H1 (cell line): ENCODE measurements at regions not wholly inside any gene's neighbourhood (a gene's known extent, or its start where the extent isn't known, plus 50 kb on each side); places are given as distances from the start of the nearest gene placed in this dataset.

Experiments
- CHD1 ChIP-seq: IDR thresholded peaks from 2 replicates; pipeline ENCODE4 v1.6.1; 2012; ENCODE audit warnings: low read depth, low read length, improper control_type of control experiment
- GABPA ChIP-seq: IDR thresholded peaks from 2 replicates; pipeline ENCODE4 v1.6.1; 2011; ENCODE audit warnings: mild to moderate bottlenecking, low read length, moderate library complexity, borderline replicate concordance; ENCODE audit not compliant: insufficient read depth
- PHF8 ChIP-seq: fragments of 200-600 bp; sonication (generic); conservative IDR thresholded peaks from 2 replicates; pipeline ENCODE4 v1.7.1; 2012; ENCODE audit warnings: low read depth, mild to moderate bottlenecking, inconsistent platforms, low read length, moderate library complexity
- RBBP5 ChIP-seq: IDR thresholded peaks from 2 replicates; pipeline ENCODE4 v1.7.1; 2012; ENCODE audit warnings: low read depth, mild to moderate bottlenecking, inconsistent platforms, low read length, moderate library complexity, borderline replicate concordance
- SIRT6 ChIP-seq: IDR thresholded peaks from one replicate; pipeline ENCODE4 v1.7.1; 2012; ENCODE audit warnings: low read length, inconsistent platforms
- SP2 ChIP-seq: IDR thresholded peaks from 2 replicates; pipeline ENCODE4 v1.6.1; 2012; ENCODE audit warnings: mild to moderate bottlenecking, low read length, inconsistent platforms
- SUZ12 ChIP-seq: fragments of 200-600 bp; sonication (generic); IDR thresholded peaks from 2 replicates; pipeline ENCODE4 v1.6.1; 2012; ENCODE audit warnings: mild to moderate bottlenecking, inconsistent platforms, low read length, moderate library complexity, mixed read lengths
- TF ChIP-seq, protein P1 (sequence below): fragments of 300-600 bp; sonication (generic); IDR thresholded peaks from 2 replicates; pipeline ENCODE4 v1.7.1; 2012; ENCODE audit warnings: low read length, moderate library complexity, mild to moderate bottlenecking, inconsistent platforms; ENCODE audit not compliant: insufficient replicate concordance
- TF ChIP-seq, protein P2 (sequence below): IDR thresholded peaks from 2 replicates; pipeline ENCODE4 v1.6.1; 2011; ENCODE audit warnings: low read length, improper control_type of control experiment
- TF ChIP-seq, protein P3 (sequence below): IDR thresholded peaks from 2 replicates; pipeline ENCODE4 v1.6.1; 2012; ENCODE audit warnings: inconsistent platforms

DNA sequence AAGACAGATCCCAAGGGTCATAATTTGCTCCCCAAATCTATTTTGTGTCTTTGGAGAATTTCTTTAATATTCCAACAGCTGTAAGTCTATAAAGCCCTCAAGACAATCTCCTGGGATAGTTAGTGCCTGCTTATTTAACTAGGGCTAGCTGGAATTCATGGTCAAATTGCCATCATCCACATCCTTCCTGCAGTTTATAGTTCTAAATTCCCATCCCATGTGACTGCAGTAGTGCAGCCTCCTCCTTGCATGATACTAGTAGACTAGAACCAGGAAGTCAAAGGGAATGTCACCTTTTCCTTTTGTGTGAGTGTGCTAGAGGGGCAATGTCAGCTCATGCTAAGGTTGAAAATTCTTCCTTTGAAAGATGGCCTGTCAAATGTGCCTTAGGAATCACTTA, 214.8 kb upstream of the PIK3R1 start (continued):
- TF ChIP-seq, protein P1, sequence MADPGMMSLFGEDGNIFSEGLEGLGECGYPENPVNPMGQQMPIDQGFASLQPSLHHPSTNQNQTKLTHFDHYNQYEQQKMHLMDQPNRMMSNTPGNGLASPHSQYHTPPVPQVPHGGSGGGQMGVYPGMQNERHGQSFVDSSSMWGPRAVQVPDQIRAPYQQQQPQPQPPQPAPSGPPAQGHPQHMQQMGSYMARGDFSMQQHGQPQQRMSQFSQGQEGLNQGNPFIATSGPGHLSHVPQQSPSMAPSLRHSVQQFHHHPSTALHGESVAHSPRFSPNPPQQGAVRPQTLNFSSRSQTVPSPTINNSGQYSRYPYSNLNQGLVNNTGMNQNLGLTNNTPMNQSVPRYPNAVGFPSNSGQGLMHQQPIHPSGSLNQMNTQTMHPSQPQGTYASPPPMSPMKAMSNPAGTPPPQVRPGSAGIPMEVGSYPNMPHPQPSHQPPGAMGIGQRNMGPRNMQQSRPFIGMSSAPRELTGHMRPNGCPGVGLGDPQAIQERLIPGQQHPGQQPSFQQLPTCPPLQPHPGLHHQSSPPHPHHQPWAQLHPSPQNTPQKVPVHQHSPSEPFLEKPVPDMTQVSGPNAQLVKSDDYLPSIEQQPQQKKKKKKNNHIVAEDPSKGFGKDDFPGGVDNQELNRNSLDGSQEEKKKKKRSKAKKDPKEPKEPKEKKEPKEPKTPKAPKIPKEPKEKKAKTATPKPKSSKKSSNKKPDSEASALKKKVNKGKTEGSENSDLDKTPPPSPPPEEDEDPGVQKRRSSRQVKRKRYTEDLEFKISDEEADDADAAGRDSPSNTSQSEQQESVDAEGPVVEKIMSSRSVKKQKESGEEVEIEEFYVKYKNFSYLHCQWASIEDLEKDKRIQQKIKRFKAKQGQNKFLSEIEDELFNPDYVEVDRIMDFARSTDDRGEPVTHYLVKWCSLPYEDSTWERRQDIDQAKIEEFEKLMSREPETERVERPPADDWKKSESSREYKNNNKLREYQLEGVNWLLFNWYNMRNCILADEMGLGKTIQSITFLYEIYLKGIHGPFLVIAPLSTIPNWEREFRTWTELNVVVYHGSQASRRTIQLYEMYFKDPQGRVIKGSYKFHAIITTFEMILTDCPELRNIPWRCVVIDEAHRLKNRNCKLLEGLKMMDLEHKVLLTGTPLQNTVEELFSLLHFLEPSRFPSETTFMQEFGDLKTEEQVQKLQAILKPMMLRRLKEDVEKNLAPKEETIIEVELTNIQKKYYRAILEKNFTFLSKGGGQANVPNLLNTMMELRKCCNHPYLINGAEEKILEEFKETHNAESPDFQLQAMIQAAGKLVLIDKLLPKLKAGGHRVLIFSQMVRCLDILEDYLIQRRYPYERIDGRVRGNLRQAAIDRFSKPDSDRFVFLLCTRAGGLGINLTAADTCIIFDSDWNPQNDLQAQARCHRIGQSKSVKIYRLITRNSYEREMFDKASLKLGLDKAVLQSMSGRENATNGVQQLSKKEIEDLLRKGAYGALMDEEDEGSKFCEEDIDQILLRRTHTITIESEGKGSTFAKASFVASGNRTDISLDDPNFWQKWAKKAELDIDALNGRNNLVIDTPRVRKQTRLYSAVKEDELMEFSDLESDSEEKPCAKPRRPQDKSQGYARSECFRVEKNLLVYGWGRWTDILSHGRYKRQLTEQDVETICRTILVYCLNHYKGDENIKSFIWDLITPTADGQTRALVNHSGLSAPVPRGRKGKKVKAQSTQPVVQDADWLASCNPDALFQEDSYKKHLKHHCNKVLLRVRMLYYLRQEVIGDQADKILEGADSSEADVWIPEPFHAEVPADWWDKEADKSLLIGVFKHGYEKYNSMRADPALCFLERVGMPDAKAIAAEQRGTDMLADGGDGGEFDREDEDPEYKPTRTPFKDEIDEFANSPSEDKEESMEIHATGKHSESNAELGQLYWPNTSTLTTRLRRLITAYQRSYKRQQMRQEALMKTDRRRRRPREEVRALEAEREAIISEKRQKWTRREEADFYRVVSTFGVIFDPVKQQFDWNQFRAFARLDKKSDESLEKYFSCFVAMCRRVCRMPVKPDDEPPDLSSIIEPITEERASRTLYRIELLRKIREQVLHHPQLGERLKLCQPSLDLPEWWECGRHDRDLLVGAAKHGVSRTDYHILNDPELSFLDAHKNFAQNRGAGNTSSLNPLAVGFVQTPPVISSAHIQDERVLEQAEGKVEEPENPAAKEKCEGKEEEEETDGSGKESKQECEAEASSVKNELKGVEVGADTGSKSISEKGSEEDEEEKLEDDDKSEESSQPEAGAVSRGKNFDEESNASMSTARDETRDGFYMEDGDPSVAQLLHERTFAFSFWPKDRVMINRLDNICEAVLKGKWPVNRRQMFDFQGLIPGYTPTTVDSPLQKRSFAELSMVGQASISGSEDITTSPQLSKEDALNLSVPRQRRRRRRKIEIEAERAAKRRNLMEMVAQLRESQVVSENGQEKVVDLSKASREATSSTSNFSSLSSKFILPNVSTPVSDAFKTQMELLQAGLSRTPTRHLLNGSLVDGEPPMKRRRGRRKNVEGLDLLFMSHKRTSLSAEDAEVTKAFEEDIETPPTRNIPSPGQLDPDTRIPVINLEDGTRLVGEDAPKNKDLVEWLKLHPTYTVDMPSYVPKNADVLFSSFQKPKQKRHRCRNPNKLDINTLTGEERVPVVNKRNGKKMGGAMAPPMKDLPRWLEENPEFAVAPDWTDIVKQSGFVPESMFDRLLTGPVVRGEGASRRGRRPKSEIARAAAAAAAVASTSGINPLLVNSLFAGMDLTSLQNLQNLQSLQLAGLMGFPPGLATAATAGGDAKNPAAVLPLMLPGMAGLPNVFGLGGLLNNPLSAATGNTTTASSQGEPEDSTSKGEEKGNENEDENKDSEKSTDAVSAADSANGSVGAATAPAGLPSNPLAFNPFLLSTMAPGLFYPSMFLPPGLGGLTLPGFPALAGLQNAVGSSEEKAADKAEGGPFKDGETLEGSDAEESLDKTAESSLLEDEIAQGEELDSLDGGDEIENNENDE, result no peak
- TF ChIP-seq GABPA, result no peak
- no peak for TF ChIP-seq CHD1
- no peak for TF ChIP-seq SIRT6
- no peak for TF ChIP-seq RBBP5
- TF ChIP-seq, protein P2, sequence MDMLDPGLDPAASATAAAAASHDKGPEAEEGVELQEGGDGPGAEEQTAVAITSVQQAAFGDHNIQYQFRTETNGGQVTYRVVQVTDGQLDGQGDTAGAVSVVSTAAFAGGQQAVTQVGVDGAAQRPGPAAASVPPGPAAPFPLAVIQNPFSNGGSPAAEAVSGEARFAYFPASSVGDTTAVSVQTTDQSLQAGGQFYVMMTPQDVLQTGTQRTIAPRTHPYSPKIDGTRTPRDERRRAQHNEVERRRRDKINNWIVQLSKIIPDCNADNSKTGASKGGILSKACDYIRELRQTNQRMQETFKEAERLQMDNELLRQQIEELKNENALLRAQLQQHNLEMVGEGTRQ, result no peak
- no peak for TF ChIP-seq SP2
- TF ChIP-seq, protein P3, sequence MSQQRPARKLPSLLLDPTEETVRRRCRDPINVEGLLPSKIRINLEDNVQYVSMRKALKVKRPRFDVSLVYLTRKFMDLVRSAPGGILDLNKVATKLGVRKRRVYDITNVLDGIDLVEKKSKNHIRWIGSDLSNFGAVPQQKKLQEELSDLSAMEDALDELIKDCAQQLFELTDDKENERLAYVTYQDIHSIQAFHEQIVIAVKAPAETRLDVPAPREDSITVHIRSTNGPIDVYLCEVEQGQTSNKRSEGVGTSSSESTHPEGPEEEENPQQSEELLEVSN, result no peak
- no peak for TF ChIP-seq PHF8
- TF ChIP-seq SUZ12, result no peak
- TF ChIP-seq, all 59 proteins: peak for 0
